ENCODE measurements at regions not wholly inside any gene's neighbourhood (a gene's known extent, or its start where the extent isn't known, plus 50 kb on each side); places are given as distances from the start of the nearest gene placed in this dataset.
A peak's percentile ranks its signal among the peaks of the same experiment; 100 is the strongest.

- FAIRE-seq: no peak
These were observed 63.1 kb downstream of the TSN start for GRCh38 chr2:121818546-121818945.

GRCh38 chr2:121819846-121820245, 64.4 kb downstream of the TSN start:
- DNase-seq (ENCODE audit: insufficient read length) (no peak), FAIRE-seq (no peak)
- TF ChIP-seq POLR2A (IDR thresholded peaks at IDR 0.05; ENCODE audit: low read depth, low read length): no peak
- TF ChIP-seq TAF1 (IDR thresholded peaks at IDR 0.05; ENCODE audit: borderline replicate concordance, low read depth, low read length): no peak
- no peak for TF ChIP-seq POLR2AphosphoS5 (IDR thresholded peaks at IDR 0.05; ENCODE audit: low read depth, low read length)

More at GRCh38 chr2:121818546-121818945, 63.1 kb downstream of the TSN start:
- TF ChIP-seq POLR2A (IDR thresholded peaks at IDR 0.05; ENCODE audit: low read depth, low read length) (no peak), TAF1 (IDR thresholded peaks at IDR 0.05; ENCODE audit: borderline replicate concordance, low read depth, low read length) (no peak), POLR2AphosphoS5 (IDR thresholded peaks at IDR 0.05; ENCODE audit: low read depth, low read length) (no peak)
- DNase-seq (ENCODE audit: insufficient read length): no peak

- TF ChIP-seq TAF1 (IDR thresholded peaks at IDR 0.05; ENCODE audit: borderline replicate concordance, low read depth, low read length) (no peak), POLR2AphosphoS5 (IDR thresholded peaks at IDR 0.05; ENCODE audit: low read depth, low read length) (no peak), POLR2A (IDR thresholded peaks at IDR 0.05; ENCODE audit: low read depth, low read length) (no peak)
- no peak for FAIRE-seq
- DNase-seq (ENCODE audit: insufficient read length): no peak
These were observed 66.2 kb downstream of the TSN start for GRCh38 chr2:121821476-121822158.

- DNase-seq (ENCODE audit: insufficient read length) (no peak), FAIRE-seq (no peak)
- TF ChIP-seq POLR2AphosphoS5 (IDR thresholded peaks at IDR 0.05; ENCODE audit: low read depth, low read length) (no peak), POLR2A (IDR thresholded peaks at IDR 0.05; ENCODE audit: low read depth, low read length) (no peak), TAF1 (IDR thresholded peaks at IDR 0.05; ENCODE audit: borderline replicate concordance, low read depth, low read length) (no peak)
These were observed 68.8 kb downstream of the TSN start for GRCh38 chr2:121824264-121824663.

- TF ChIP-seq POLR2AphosphoS5 (IDR thresholded peaks at IDR 0.05; ENCODE audit: low read depth, low read length) (no peak), TAF1 (IDR thresholded peaks at IDR 0.05; ENCODE audit: borderline replicate concordance, low read depth, low read length) (no peak), POLR2A (IDR thresholded peaks at IDR 0.05; ENCODE audit: low read depth, low read length) (no peak)
- no peak for FAIRE-seq
- no peak for DNase-seq (ENCODE audit: insufficient read length)
These were observed 69.8 kb downstream of the TSN start for GRCh38 chr2:121825003-121825950.

GRCh38 chr2:121826036-121826435, 70.6 kb downstream of the TSN start:
- DNase-seq (ENCODE audit: insufficient read length) (no peak), FAIRE-seq (no peak)
- TF ChIP-seq POLR2A (IDR thresholded peaks at IDR 0.05; ENCODE audit: low read depth, low read length) (no peak), POLR2AphosphoS5 (IDR thresholded peaks at IDR 0.05; ENCODE audit: low read depth, low read length) (no peak), TAF1 (IDR thresholded peaks at IDR 0.05; ENCODE audit: borderline replicate concordance, low read depth, low read length) (no peak)

GRCh38 chr2:121828281-121828731, 72.9 kb downstream of the TSN start:
- no peak for TF ChIP-seq POLR2A (IDR thresholded peaks at IDR 0.05; ENCODE audit: low read depth, low read length)
- TF ChIP-seq POLR2AphosphoS5 (IDR thresholded peaks at IDR 0.05; ENCODE audit: low read depth, low read length): no peak
- TF ChIP-seq TAF1 (IDR thresholded peaks at IDR 0.05; ENCODE audit: borderline replicate concordance, low read depth, low read length): no peak
- FAIRE-seq: no peak
- no peak for DNase-seq (ENCODE audit: insufficient read length)

- FAIRE-seq (peak; percentile 67), DNase-seq (ENCODE audit: insufficient read length) (no peak)
- TF ChIP-seq TAF1 (IDR thresholded peaks at IDR 0.05; ENCODE audit: borderline replicate concordance, low read depth, low read length): no peak
- no peak for TF ChIP-seq POLR2AphosphoS5 (IDR thresholded peaks at IDR 0.05; ENCODE audit: low read depth, low read length)
- no peak for TF ChIP-seq POLR2A (IDR thresholded peaks at IDR 0.05; ENCODE audit: low read depth, low read length)
These were observed 75.4 kb downstream of the TSN start for GRCh38 chr2:121830809-121831208.

- FAIRE-seq (no peak), DNase-seq (ENCODE audit: insufficient read length) (no peak)
These were observed 76.4 kb downstream of the TSN start for GRCh38 chr2:121831841-121832240.

GRCh38 chr2:121832412-121833357, 77.2 kb downstream of the TSN start:
- DNase-seq (ENCODE audit: insufficient read length) (no peak), FAIRE-seq (no peak)
- TF ChIP-seq POLR2A (IDR thresholded peaks at IDR 0.05; ENCODE audit: low read depth, low read length) (no peak), TAF1 (IDR thresholded peaks at IDR 0.05; ENCODE audit: borderline replicate concordance, low read depth, low read length) (no peak), POLR2AphosphoS5 (IDR thresholded peaks at IDR 0.05; ENCODE audit: low read depth, low read length) (no peak)

More at GRCh38 chr2:121831841-121832240, 76.4 kb downstream of the TSN start:
- TF ChIP-seq POLR2A (IDR thresholded peaks at IDR 0.05; ENCODE audit: low read depth, low read length) (no peak), POLR2AphosphoS5 (IDR thresholded peaks at IDR 0.05; ENCODE audit: low read depth, low read length) (no peak), TAF1 (IDR thresholded peaks at IDR 0.05; ENCODE audit: borderline replicate concordance, low read depth, low read length) (no peak)
